K562 (cell line): ENCODE measurements at regions not wholly inside any gene's neighbourhood (a gene's known extent, or its start where the extent isn't known, plus 50 kb on each side); places are given as distances from the start of the nearest gene placed in this dataset.

Experiments used
- BACH1 ChIP-seq: fragments of 200-800 bp; sonication (Bioruptor generic); IDR thresholded peaks from 2 replicates; pipeline ENCODE4 v1.6.1; 2016; ENCODE audit warnings: missing genetic modification characterization, missing compliant biosample characterization
- CREB1 ChIP-seq, 2 experiments: sonication (generic) in 1 of 2; formaldehyde crosslinking in 1 of 2; IDR thresholded peaks; 2 replicates each; pipeline versions ENCODE4 v1.6.1 to v1.8.0; 2012 to 2022; ENCODE audit warnings: inconsistent platforms in 1 of 2, mild to moderate bottlenecking in 1 of 2, missing genetic modification reagents in 1 of 2, moderate library complexity in 1 of 2
- ELF1 ChIP-seq: fragments of 200-800 bp; sonication (Bioruptor generic); IDR thresholded peaks from 2 replicates; pipeline ENCODE4 v1.6.1; 2016; ENCODE audit warnings: missing genetic modification characterization, missing compliant biosample characterization
- ETV6 ChIP-seq, 3 experiments: fragments of 150-350 bp in 1 of 3; sonication (generic) in 1 of 3; formaldehyde crosslinking in 1 of 3; IDR thresholded peaks; 2 replicates each; pipeline versions ENCODE4 v1.6.1 to v1.8.0; 2014 to 2022; ENCODE audit warnings: borderline replicate concordance in 2 of 3, low read depth in 2 of 3, antibody characterized with exemption in 1 of 3, low read length in 1 of 3, mild to moderate bottlenecking in 1 of 3, missing genetic modification reagents in 1 of 3
- MTA2 ChIP-seq: fragments of 450-650 bp; IDR thresholded peaks from 2 replicates; pipeline ENCODE4 v1.6.1; 2016; ENCODE audit warnings: low read depth
- PCBP2 ChIP-seq: fragments of 200-400 bp; formaldehyde crosslinking; IDR thresholded peaks from 2 replicates; pipeline ENCODE4 v1.6.1; 2018; ENCODE audit warnings: low read length, low read depth, mild to moderate bottlenecking, moderate library complexity; ENCODE audit not compliant: poor library complexity, severe bottlenecking
- STAG1 ChIP-seq: sonication (generic); formaldehyde crosslinking; IDR thresholded peaks from 2 replicates; pipeline ENCODE4 v1.5.0; 2020; ENCODE audit warnings: missing genetic modification reagents, borderline replicate concordance
- TF ChIP-seq, protein P1 (sequence below): fragments of 450-650 bp; IDR thresholded peaks from 2 replicates; pipeline ENCODE4 v1.6.1; 2016; ENCODE audit warnings: antibody characterized with exemption
- TF ChIP-seq, protein P2 (sequence below): fragments of 450-650 bp; IDR thresholded peaks from 2 replicates; pipeline ENCODE4 v1.6.1; 2014; ENCODE audit warnings: low read depth, mild to moderate bottlenecking, moderate library complexity, borderline replicate concordance
- TF ChIP-seq, protein P3 (sequence below): fragments of 250-450 bp; sonication (Bioruptor Pico); IDR thresholded peaks from 2 replicates; pipeline ENCODE4 v1.8.0; 2021; ENCODE audit warnings: moderate library complexity, mild to moderate bottlenecking, inconsistent platforms

DNA sequence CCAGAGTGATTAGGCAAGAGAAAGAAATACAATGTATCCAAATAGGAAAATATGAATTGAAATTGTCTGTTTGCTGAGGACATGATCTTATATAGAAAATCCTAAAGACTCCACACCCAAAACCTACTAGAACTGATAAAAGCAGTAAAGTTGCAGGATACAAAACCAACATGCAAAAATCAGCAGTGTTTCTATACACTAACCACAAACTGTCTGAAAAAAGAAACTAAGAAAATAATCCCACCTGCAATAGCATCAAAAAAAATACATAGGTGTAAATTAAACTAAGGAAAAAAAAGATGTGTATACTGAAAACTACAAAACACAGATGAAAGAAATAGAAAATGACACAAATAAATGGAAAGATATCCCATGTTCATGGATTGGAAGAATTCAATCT, 203.6 kb upstream of the SETMAR start (continued):
- TF ChIP-seq, protein P1, sequence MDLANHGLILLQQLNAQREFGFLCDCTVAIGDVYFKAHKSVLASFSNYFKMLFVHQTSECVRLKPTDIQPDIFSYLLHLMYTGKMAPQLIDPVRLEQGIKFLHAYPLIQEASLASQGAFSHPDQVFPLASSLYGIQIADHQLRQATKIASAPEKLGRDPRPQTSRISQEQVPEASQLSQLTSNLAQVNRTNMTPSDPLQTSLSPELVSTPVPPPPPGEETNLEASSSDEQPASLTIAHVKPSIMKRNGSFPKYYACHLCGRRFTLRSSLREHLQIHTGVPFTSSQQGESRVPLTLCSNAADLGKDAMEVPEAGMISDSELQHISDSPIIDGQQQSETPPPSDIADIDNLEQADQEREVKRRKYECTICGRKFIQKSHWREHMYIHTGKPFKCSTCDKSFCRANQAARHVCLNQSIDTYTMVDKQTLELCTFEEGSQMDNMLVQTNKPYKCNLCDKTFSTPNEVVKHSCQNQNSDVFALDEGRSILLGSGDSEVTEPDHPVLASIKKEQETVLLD: no peak
- no peak for TF ChIP-seq STAG1 (CRISPR knock-in tag)
- TF ChIP-seq BACH1 (tag): no peak
- TF ChIP-seq, protein P2, sequence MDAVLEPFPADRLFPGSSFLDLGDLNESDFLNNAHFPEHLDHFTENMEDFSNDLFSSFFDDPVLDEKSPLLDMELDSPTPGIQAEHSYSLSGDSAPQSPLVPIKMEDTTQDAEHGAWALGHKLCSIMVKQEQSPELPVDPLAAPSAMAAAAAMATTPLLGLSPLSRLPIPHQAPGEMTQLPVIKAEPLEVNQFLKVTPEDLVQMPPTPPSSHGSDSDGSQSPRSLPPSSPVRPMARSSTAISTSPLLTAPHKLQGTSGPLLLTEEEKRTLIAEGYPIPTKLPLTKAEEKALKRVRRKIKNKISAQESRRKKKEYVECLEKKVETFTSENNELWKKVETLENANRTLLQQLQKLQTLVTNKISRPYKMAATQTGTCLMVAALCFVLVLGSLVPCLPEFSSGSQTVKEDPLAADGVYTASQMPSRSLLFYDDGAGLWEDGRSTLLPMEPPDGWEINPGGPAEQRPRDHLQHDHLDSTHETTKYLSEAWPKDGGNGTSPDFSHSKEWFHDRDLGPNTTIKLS: no peak
- no peak for TF ChIP-seq ELF1 (tag)
- no peak for TF ChIP-seq PCBP2
- no peak for TF ChIP-seq CREB1 (IDR thresholded peaks at IDR 0.05)
- TF ChIP-seq CREB1 (CRISPR knock-in tag; IDR thresholded peaks at IDR 0.05): no peak
- TF ChIP-seq MTA2: no peak
- no peak for TF ChIP-seq ETV6 (IDR thresholded peaks at IDR 0.05; ENCODE audit: borderline replicate concordance in 1 of 2, low read depth in 2 of 2, low read length in 1 of 2)
- TF ChIP-seq ETV6 (CRISPR knock-in tag; IDR thresholded peaks at IDR 0.05; ENCODE audit: borderline replicate concordance): no peak
- TF ChIP-seq, protein P3, sequence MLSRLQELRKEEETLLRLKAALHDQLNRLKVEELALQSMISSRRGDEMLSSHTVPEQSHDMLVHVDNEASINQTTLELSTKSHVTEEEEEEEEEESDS (CRISPR knock-in tag): no peak
